Loucy (cell line): ENCODE measurements at regions not wholly inside any gene's neighbourhood (a gene's known extent, or its start where the extent isn't known, plus 50 kb on each side); places are given as distances from the start of the nearest gene placed in this dataset.

Experiments used
- EZH2phosphoT487 ChIP-seq: fragments of 200-600 bp; IDR thresholded peaks from 2 replicates; pipeline ENCODE4 v1.6.1; 2018; ENCODE audit warnings: antibody characterized with exemption, mild to moderate bottlenecking, moderate library complexity, borderline replicate concordance
- TF ChIP-seq, protein P1 (sequence below): fragments of 200-600 bp; sonication (generic); conservative IDR thresholded peaks from 2 replicates; pipeline ENCODE4 v1.5.1; 2014; ENCODE audit warnings: mild to moderate bottlenecking, antibody characterized with exemption, low read length

DNA sequence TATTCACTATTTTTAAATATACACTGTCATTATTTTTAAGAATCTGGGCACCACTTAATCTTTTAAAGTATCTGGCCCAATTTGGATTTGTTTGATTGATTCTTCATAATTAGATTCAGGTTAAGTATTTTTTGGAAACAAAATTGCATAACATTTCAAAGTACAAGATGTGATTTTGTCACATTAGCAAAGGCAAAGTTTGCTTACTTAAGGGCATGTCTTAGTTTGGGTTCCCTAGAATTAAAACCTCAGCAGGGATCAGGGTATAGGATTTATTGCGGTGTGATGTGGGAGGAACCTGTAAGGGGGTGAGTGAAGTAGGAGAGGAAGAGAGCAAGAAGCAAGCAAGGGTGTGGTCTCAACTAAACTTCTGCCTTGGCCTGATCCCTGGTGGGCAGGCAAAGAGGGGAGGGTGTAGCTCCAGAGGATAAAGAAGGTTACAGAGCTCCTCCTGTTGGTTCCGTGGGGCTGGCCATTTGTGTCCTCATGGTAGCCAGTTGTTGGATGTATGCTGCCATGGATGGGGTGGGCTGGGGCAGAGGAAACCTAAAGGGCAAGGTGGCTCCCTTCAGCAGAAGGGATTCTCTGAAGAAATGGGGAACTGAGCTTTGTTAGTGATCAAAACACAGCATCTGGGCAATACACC is 668.7 kb upstream of the SLC35B3 start:
- TF ChIP-seq, protein P1, sequence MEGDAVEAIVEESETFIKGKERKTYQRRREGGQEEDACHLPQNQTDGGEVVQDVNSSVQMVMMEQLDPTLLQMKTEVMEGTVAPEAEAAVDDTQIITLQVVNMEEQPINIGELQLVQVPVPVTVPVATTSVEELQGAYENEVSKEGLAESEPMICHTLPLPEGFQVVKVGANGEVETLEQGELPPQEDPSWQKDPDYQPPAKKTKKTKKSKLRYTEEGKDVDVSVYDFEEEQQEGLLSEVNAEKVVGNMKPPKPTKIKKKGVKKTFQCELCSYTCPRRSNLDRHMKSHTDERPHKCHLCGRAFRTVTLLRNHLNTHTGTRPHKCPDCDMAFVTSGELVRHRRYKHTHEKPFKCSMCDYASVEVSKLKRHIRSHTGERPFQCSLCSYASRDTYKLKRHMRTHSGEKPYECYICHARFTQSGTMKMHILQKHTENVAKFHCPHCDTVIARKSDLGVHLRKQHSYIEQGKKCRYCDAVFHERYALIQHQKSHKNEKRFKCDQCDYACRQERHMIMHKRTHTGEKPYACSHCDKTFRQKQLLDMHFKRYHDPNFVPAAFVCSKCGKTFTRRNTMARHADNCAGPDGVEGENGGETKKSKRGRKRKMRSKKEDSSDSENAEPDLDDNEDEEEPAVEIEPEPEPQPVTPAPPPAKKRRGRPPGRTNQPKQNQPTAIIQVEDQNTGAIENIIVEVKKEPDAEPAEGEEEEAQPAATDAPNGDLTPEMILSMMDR, result no peak
- TF ChIP-seq EZH2phosphoT487, result no peak
